Fibroblast of lung (primary cell): ENCODE measurements at regions not wholly inside any gene's neighbourhood (a gene's known extent, or its start where the extent isn't known, plus 50 kb on each side); places are given as distances from the start of the nearest gene placed in this dataset.

ENCODE experiments used
- DNase-seq, 2 donors: peaks; one replicate each; pipeline versions ENCODE4 v3.0.0 to v3.0.0-alpha.2; 2010; ENCODE audit warnings: low read depth in 2 of 2
- H2AFZ ChIP-seq: 2 replicates; pipeline ENCODE4 v1.5.1; 2012; ENCODE audit warnings: low read length, control low read depth, inconsistent platforms
- H3K27ac ChIP-seq: 2 replicates; pipeline ENCODE4 v1.5.1; 2011; ENCODE audit warnings: low read length, control low read depth; ENCODE audit not compliant: insufficient read depth
- H3K27me3 ChIP-seq: 2 replicates; pipeline ENCODE4 v1.5.1; 2011; ENCODE audit warnings: mild to moderate bottlenecking, low read length; ENCODE audit not compliant: control insufficient read depth, insufficient read depth
- H3K36me3 ChIP-seq: 2 replicates; pipeline ENCODE4 v1.5.1; 2011; ENCODE audit warnings: low read length; ENCODE audit not compliant: control insufficient read depth, insufficient read depth
- H3K4me1 ChIP-seq: 2 replicates; pipeline ENCODE4 v1.5.1; 2011; ENCODE audit warnings: low read length; ENCODE audit not compliant: control insufficient read depth, insufficient read depth; ENCODE audit errors: extremely low read depth
- H3K4me2 ChIP-seq: 2 replicates; pipeline ENCODE4 v1.5.1; 2011; ENCODE audit warnings: low read length, control low read depth; ENCODE audit not compliant: insufficient read depth; ENCODE audit errors: extremely low read depth
- H3K4me3 ChIP-seq, 4 experiments: fragments of 200-600 bp in 1 of 4; sonication (generic) in 1 of 4; replicated peaks in 1 of 4; 2 replicates each; pipeline ENCODE4 v1.5.1; 2011 to 2016; ENCODE audit warnings: low read length in 4 of 4, low read depth in 3 of 4, mild to moderate bottlenecking in 3 of 4, control low read depth in 2 of 4, inconsistent platforms in 1 of 4, mixed read lengths in 1 of 4; ENCODE audit not compliant: insufficient read depth in 1 of 4; ENCODE audit errors: control extremely low read depth in 1 of 4
- H3K79me2 ChIP-seq: 2 replicates; pipeline ENCODE4 v1.5.1; 2012; ENCODE audit warnings: mild to moderate bottlenecking, low read length, inconsistent platforms; ENCODE audit not compliant: control insufficient read depth, insufficient read depth
- H3K9ac ChIP-seq: 2 replicates; pipeline ENCODE4 v1.5.1; 2011; ENCODE audit warnings: mild to moderate bottlenecking, low read length, control low read depth; ENCODE audit not compliant: insufficient read depth
- H3K9me3 ChIP-seq: 2 replicates; pipeline ENCODE4 v1.5.1; 2012; ENCODE audit warnings: low read depth, low read length; ENCODE audit not compliant: control insufficient read depth, insufficient read depth
- H4K20me1 ChIP-seq: 2 replicates; pipeline ENCODE4 v1.5.1; 2011; ENCODE audit warnings: low read length; ENCODE audit not compliant: control insufficient read depth, insufficient read depth; ENCODE audit errors: extremely low read depth
- CTCF ChIP-seq, 2 donors: IDR thresholded peaks in 1 of 2; conservative IDR thresholded peaks in 1 of 2; 1 replicate in 1 of 2; 2 replicates in 1 of 2; pipeline ENCODE4 v1.5.1; 2011 to 2012; ENCODE audit warnings: low read length in 2 of 2, control low read depth in 1 of 2, inconsistent platforms in 1 of 2, low read depth in 1 of 2, mild to moderate bottlenecking in 1 of 2
- EZH2 ChIP-seq: IDR thresholded peaks from 2 replicates; pipeline ENCODE4 v1.5.1; 2012; ENCODE audit warnings: low read length, control low read depth, mild to moderate bottlenecking; ENCODE audit errors: missing control alignments

- no peaks in the 10 kb centered on the region for H3K9me3 ChIP-seq
- no peak overlapping the region for H3K27ac ChIP-seq
- no peak overlapping the region for H2AFZ ChIP-seq
- no peaks in the 10 kb centered on the region for H3K4me1 ChIP-seq
- TF ChIP-seq CTCF (conservative IDR thresholded peaks at IDR 0.05 in 1 of 2, IDR thresholded peaks at IDR 0.05 in 1 of 2; ENCODE audit: low read depth in 1 of 2, low read length in 2 of 2) (no peak), EZH2 (no peak)
- no peaks in the 10 kb centered on the region for H3K36me3 ChIP-seq
- H3K4me2 ChIP-seq, result no peak overlapping the region
- H3K9ac ChIP-seq, result no peak overlapping the region
- no peaks in the 10 kb centered on the region for H3K27me3 ChIP-seq
- DNase-seq, result no peak
- H3K4me3 ChIP-seq, result no peak overlapping the region
- H4K20me1 ChIP-seq, result no peaks in the 10 kb centered on the region
- no peaks in the 10 kb centered on the region for H3K79me2 ChIP-seq
These were observed 119.2 kb upstream of the TNFSF11 start for GRCh38 chr13:42454749-42455148.

GRCh38 chr13:42458193-42458592, 115.8 kb upstream of the TNFSF11 start:
- no peaks in the 10 kb centered on the region for H3K27me3 ChIP-seq
- H3K4me3 ChIP-seq, result no peak overlapping the region
- no peaks in the 10 kb centered on the region for H3K36me3 ChIP-seq
- no peak for DNase-seq
- no peak overlapping the region for H2AFZ ChIP-seq
- H4K20me1 ChIP-seq, result no peaks in the 10 kb centered on the region
- no peak overlapping the region for H3K4me2 ChIP-seq
- no peaks in the 10 kb centered on the region for H3K9me3 ChIP-seq
- no peaks in the 10 kb centered on the region for H3K4me1 ChIP-seq
- no peak overlapping the region for H3K9ac ChIP-seq
- TF ChIP-seq CTCF (conservative IDR thresholded peaks at IDR 0.05 in 1 of 2, IDR thresholded peaks at IDR 0.05 in 1 of 2; ENCODE audit: low read depth in 1 of 2, low read length in 2 of 2), result no peak
- TF ChIP-seq EZH2, result no peak
- no peaks in the 10 kb centered on the region for H3K79me2 ChIP-seq
- H3K27ac ChIP-seq, result no peak overlapping the region

DNA sequence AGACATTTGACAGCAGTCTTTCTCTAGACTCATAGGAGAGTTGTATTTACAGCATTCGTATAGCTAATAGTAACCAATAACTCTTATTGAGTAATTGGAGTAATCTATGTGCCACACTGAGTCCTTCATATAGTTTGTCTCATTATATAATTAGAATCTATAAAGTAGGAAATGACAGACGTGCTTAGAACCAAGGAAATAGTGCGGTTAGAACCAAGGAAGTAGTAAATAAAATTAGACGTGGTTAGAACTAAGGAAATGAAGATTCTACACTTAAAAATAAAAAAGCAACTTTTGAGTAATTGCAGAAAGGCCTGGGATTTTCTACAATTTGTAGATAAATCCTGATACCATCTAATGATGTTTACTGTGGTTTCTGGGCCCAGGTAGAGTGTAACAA, 107.8 kb upstream of the TNFSF11 start:
- H3K27ac ChIP-seq, result no peak overlapping the region
- H3K4me1 ChIP-seq, result no peaks in the 10 kb centered on the region
- no peak for TF ChIP-seq EZH2
- TF ChIP-seq CTCF (conservative IDR thresholded peaks at IDR 0.05 in 1 of 2, IDR thresholded peaks at IDR 0.05 in 1 of 2; ENCODE audit: low read depth in 1 of 2, low read length in 2 of 2), result no peak
- no peak overlapping the region for H3K9ac ChIP-seq
- H3K4me2 ChIP-seq, result no peak overlapping the region
- H2AFZ ChIP-seq, result no peak overlapping the region
- H4K20me1 ChIP-seq, result no peaks in the 10 kb centered on the region
- no peaks in the 10 kb centered on the region for H3K27me3 ChIP-seq
- DNase-seq, result no peak
- H3K36me3 ChIP-seq, result no peaks in the 10 kb centered on the region
- no peaks in the 10 kb centered on the region for H3K79me2 ChIP-seq
- H3K9me3 ChIP-seq, result no peaks in the 10 kb centered on the region
- no peak overlapping the region for H3K4me3 ChIP-seq
